DMS53 treated with DMSO at 0.1 percent for 48 hours (cell line): ENCODE measurements at regions not wholly inside any gene's neighbourhood (a gene's known extent, or its start where the extent isn't known, plus 50 kb on each side); places are given as distances from the start of the nearest gene placed in this dataset.
A peak's percentile ranks its signal among the peaks of the same experiment; 100 is the strongest.
"Not testable (repeated sequence)": the region's sequence is repeated elsewhere in the genome, so short reads cannot be mapped to it uniquely, and the experiment has no call there.

Experiments used
- DNase-seq: peaks from one replicate; lab custom pipeline; 2025; ENCODE audit not compliant: unreplicated experiment; lab: John Stamatoyannopoulos, UW

DNA sequence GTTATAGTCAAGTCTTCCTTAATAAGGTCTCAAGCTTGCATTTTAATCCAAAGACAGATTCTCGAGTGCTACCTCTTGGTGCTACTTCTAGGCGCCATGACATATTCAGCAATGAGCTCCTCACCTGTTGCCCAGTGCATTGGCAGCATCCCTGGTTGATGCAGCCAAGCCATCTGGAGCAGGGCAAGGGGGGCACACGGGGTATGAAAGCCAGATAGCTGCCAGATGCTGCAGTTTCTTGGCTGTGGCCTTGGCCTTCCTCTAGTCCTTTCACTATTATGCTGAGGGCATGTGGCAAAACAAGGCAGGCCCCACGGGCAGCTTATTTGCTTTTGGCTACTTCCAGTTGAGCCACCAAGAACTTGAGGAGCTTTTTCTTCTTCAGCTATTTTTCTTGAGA is 168.6 kb upstream of the PGRMC2 start:
- no peak for DNase-seq

DNA sequence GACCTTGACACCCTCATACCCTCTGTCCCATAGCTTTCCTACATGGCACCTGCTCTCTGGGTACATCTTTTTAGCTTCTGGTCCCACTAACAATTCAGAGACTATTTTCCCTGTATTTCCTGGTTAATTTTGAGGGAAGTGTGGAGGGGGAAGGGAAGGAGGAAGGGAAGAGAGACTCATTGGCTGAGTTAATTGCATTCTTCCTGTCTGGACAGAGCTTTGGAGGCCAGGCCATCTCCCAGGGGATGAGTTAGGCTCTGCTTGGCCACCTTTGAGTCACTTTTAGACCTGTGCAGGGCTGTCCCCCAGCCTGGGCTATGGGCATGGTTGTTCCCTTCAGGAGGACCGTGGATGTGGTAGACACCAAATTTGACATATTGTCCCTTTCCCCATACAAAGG is 167.9 kb upstream of the PGRMC2 start:
- no peak for DNase-seq

DNA sequence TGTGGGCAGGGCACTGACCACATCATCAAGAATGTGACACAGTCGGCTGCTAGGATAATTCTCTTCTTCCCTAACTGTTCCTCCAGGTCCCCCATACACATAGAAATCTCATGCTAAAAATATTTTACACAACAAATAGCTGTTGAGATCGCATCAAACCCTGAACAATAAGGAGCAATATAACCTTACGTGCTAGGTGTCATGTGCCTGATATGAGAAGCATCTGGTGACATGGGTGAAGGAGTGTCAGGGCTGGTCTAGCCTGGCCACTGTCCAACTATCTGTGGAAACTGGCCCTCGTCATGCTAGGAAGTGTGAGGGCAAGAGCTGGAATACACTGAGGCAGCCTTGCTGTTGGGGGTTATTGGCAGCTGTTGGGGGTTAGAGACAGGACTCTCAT is 167.3 kb upstream of the PGRMC2 start:
- no peak for DNase-seq

DNA sequence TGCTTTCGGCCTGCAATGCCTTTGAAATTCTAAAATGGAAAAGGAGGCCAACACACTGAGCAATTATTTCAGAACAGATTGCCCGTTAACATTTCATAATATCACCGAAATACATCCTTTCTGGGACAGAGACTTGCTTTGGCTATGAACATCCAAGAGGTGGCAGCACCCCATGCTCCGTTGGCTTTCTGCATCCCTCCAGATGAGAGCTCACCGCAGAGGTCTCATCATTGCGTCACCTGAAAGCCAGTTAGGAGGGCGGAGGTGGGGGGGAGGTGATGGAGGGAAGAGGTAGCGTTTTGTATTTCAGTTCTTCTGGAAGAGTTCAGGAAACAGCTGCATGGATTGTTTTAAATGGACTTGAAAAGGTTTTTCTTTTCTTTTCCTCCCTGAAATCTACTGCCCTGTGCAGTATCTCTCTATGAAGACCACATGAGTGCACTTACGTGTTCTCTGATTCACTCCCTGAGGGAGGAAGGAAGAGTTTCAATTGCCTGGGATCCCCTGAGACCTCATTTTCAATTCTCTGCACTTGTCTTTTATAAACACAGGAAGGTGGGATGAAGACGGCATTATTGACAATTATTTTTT is 166.8 kb upstream of the PGRMC2 start:
- DNase-seq = peak; percentile 80

DNA sequence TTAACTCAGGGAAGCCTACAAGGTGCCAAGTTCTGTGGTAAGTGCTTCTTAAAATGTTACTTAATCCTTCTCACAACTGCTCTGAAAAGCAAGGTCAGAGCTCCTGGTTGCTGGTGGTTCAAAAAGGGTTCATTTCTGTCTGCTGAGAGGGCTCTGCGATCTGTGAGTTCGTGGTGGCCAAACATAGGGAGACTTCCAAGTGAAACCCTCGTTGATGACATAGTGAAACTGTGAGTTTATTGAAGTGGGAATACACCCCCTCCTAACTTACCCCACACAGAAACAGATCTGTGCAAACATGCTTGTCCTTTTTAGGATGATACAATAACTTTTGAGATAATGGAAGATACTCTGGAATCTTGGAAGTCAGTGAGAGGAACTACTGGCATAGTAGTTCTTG is 164.8 kb upstream of the PGRMC2 start:
- no peak for DNase-seq

DNA sequence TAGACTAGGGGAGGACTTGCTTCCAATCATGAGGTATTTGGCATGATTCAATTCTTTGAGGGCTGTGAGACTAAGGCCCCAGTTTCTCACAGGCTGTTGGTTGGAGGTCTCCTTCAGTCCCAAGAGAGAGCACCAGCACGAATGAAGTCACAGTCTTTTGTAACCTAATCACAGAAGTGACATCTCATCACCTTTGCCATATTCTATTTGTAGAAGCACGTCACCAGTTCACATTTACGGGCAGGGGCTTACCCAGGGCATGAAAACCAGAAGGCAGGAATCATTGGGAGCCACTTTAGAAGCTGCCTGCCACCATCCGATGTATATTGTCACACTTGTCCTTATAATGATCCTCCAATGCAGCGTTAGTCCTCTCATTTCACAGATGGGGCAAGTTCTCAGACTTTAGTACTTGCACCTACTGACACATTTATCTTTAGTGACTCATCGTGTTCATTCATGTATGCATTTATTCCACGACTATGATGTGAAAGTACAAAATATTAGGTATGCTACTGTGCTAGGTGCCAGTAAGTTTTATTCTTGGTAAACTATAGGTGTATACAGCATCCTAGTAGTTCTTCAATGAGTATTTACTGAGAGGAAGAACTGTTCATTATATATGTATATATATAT is 163.8 kb upstream of the PGRMC2 start:
- DNase-seq = no peak

DNA sequence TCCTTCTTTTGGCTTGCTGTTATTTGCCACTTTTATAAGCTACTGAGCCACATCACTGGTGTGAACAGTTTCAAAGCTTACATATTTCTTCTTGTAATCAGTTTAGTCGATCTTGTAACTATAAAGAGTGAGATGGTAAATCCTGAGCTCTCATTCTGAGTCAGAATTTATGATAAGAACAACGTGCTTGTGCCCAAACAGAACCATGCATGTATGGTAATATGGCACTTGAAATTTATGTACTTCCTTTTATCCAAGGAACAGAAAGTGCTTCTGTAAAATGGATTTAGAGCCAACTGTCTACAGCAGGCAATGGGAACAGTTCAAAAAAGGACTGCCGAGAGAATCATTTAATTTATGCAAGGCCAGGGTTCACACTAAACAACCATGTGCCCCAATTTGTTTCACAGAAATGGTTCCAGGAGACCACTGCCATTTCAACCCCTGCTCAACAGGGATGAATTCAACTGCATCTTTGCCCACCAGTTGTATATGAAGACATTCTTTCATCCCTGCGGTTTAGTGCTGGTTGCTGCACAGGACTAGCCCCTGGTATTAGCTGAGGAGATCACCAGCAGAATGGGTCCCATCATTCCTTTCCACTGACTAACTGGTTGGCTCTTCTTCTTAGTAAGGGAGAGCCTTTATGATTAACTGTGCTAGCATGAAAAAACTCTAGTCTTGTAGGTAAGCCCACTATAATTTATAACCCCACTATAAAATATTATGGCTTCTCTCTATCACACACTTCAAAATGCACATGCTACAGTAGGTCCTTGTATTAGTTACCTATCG is 162.9 kb upstream of the PGRMC2 start:
- no peak for DNase-seq

- DNase-seq = no peak
Measured at GRCh38 chr4:128449251-128449650, 161.6 kb upstream of the PGRMC2 start.

DNA sequence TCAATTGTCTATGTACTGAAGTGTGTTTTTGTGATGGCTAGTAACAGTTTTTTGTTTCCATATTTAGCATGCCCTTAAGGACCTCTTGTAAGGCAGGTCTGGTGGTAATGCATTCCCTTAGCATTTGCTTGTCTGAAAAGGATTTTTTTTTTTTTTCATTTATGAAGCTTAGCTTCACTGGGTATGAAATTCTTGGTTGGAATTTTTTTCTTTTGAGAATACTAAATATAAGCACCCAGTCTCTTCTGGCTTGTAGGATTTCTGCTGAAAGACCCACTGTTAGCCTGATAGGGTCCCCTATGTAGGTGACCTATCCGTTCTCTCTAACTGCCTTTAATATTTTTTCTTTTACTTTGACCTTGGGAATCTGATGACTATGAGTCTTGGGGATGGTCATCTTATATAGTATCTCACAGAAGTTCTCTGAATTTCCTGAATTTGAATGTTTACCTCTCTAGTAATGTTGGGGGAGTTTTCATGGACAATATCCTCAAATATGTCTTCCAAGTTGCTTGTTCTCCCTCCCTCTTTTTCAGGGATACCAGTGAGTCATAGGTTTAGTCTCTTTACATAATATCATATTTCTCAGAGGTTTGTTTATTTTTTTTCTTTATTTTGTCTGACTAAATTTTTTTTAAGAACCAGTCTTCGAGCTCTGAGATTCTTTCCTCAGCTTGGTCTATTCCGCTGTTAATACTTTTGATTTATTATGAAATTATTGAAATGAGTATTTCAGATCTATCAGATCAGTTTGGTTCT is 157.1 kb upstream of the PGRMC2 start:
- peak; percentile 39 for DNase-seq

- DNase-seq = no peak
Measured at GRCh38 chr4:128440923-128441322, 153.3 kb upstream of the PGRMC2 start.

GRCh38 chr4:128437023-128437422 is 149.4 kb upstream of the PGRMC2 start:
- DNase-seq = not testable (repeated sequence)

GRCh38 chr4:128429023-128429613 is 141.5 kb upstream of the PGRMC2 start:
- DNase-seq = peak; percentile 35

GRCh38 chr4:128428397-128428796 is 140.8 kb upstream of the PGRMC2 start:
- no peak for DNase-seq

DNA sequence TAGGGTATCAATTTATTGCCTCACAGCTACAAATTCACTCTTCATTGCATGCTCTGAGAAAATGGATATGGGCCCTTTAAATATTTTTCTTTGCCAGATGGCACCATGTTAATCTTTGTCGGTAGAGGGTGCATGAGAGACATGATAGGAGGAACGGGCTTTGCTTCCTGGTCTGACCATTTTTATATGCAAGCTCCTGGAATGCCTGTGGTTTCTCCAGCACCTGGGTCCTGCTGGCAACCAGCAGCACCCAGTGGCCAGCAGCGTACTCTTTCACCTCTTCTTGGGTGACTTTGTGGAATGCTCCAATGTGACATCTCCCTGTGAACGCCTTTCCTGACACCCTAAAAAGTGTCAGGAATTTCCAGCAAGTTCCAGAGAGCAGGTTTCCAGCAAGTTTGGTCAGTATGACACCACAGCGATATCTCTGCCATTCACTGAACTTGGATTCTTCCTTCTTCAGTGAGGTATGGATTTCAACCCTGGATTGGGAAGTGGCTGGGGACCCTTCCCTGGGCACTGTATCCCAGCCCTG is 140.3 kb upstream of the PGRMC2 start:
- DNase-seq = peak; percentile 74

DNA sequence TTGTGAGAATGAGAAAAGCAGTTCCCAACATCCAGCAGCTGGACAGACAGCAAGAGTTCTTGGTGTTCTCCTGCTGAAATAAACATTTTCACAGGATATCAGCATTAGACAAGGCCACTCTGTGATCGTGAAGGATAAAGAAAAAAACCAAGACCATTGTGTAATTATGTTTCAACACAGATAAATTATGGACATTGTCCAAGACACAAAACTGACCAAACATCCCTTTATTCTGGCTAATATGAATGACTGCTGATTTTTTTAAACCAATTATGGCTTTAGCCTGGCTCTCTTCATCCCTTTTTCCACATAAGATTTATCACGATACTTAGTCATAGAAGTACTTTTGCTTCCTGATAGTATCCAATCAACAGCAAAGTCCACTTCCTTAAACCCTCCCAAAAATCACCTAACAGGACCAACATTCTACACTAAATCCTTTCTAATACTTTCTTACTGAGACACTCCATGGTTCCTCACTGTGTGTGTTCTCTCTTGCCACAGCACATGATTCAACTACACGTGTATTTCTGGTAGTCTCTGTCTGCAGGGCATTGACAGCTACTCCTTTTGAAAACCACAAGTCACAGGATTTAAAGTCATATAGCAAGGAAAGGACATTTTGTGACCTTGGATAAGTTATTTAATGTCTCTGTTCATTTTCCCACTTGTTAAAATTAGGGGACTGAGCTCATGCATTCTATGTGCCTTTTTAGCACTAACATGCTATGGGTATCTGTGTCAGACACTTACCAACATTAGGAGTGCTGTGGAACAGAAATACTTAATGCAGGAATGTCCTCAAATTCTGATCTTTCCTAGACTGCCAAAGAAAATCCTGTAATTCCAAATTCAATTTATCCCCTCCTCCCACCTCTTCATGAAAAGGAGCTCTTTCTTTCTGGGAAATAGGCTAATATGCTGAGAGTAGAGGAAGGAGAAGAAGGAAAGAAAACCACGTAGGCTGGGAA is 137.2 kb upstream of the PGRMC2 start:
- no peak for DNase-seq

- not testable (repeated sequence) for DNase-seq
Measured at GRCh38 chr4:128422296-128422695, 134.7 kb upstream of the PGRMC2 start.

- no peak for DNase-seq
Measured at GRCh38 chr4:128416921-128417320, 129.3 kb upstream of the PGRMC2 start.

DNA sequence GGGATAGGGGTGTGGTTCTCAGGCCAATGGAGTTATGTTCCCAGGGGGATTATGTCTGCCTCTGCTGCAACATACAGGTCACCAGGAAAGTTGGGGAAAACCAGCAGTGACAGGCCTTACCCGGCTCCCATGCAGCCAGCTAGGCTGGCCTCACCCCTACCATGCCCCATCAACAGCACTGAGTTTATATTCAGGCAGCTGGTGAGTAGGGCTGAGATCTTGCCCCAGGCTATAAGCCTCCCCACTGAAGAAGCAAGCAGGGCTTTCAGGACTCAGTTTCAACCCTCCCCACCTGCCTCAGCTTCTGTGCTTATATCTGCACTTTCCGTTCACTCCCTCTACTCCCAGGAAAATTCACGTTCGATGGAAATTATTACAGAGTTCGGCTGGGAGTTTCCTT is 122.4 kb upstream of the PGRMC2 start:
- no peak for DNase-seq

GRCh38 chr4:128403586-128403985 is 116.0 kb upstream of the PGRMC2 start:
- no peak for DNase-seq

- DNase-seq = no peak
Measured at GRCh38 chr4:128394778-128395177, 107.2 kb upstream of the PGRMC2 start.
